Kidney capillary endothelial cell (primary cell): ENCODE measurements at regions not wholly inside any gene's neighbourhood (a gene's known extent, or its start where the extent isn't known, plus 50 kb on each side); places are given as distances from the start of the nearest gene placed in this dataset.

Source experiments
- DNase-seq: peaks from one replicate; pipeline ENCODE4 v3.0.0-alpha.2; 2018; ENCODE audit warnings: low spot score

DNA sequence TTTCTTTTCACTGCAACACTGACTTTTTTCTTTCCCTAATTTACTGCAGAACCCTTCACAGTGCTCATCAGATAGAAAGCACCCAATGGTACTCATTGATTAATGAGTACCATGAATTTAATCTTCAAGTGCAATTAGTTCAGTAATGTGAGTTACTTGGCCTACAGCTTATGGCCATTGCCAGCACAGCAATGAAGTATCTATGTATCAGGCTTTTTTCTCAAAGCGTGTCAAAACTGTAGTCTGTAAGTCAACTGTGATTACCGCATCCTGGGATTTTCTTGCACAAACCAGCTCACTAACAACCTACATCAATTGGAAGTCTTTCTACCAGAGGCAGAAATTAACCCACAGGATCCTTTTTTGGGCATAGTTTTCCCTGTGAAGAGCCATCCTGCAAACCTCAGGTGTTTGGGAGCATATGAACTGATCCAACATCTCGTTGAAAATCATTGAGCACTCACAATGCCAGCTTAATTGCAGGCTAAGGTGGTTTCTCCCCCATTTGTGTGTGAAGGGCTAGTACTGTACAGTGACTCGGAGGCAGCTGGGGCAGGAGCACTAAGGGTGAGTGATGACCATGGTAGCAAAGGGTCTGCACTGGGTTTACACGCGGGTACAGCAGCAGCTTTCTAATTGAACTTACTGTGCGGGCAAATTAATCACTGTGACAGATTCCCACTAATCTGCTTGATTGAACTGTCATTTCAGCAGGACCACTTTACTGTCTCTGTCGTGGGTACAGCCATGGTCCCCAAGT is 619.3 kb downstream of the SNAPC1 start:
- no peak for DNase-seq

GRCh38 chr14:62409169-62409568 is 636.1 kb downstream of the KCNH5 start:
- no peak for DNase-seq

GRCh38 chr14:62409626-62410300 is 635.5 kb downstream of the KCNH5 start:
- peak; percentile 12 for DNase-seq

DNA sequence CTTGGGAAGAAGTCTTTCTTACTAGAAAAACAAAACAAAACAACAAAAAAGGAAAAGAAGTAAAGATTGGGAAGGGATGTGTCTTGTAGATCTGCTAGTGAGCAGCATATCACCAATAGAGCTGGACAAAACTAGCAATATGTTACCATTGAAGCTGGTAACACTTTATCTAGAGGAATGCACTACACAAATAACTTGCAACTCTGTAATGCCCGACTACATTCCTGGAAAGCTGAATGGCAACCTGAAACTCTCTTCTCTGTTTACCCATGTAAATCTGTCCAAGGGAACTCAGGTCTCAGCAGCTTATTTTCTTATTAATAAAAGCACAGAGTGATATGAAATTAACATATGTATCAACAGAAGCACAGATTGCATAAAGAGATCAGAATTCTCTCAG is 624.4 kb downstream of the KCNH5 start:
- DNase-seq: no peak

DNA sequence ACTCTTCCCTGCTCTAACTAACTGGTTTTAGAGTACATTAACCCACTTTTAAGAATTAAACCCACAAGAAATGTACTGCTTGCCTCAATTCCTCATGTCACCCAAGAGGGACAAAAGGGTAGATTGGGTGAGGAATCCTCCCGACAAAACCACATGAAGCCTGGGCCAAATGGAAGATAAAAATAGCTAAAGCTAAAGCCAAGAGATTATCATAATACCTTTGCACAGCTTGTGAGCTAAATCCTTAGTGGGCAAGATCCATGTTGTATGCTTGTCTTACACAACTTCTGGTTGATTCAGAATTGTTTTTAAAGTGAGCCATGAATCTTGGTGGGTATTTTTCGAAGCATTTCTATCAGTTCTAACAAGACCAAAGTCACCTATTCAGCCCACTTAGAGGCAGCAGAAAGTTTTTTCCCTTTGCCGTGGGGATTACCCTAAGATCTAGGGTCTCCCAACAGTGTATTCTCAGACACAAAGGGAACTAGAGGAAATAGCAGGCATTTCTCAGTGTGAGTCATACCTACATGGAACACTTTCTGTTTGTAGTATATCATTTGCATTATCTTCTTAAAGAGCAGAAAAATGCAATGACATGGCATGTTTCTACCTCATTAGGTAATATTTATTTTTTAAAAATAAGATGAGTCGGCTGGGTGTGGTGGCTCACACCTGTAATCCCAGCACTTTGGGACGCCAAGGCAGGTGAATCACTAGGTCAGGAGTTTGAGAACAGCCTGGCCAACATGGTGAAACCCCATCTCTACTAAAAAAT is 616.6 kb downstream of the KCNH5 start:
- peak; percentile 55 for DNase-seq

GRCh38 chr14:62429683-62430082 is 615.6 kb downstream of the KCNH5 start:
- no peak for DNase-seq

- DNase-seq: no peak
These were observed 613.8 kb downstream of the KCNH5 start for GRCh38 chr14:62431496-62431895.

DNA sequence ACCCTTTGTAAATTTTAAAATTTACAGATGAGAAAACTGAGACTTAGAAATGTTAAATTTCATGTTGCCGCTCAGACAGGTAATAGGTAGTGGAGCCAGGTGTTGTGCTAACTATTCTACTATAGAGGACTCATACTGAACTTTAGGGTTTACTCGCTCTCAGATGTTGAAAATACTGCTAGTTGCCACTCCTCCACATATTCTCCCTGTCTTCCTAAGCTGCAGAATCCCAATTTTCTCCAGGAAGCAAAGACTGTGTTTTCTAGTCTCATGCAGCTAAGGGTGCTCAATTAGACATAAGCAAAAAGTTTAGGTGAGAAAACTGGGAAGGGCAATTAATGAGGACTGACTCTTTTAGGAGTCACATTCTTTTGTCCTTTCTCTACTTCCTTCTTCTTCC is 612.3 kb downstream of the KCNH5 start:
- DNase-seq: no peak

GRCh38 chr14:62436261-62436660 is 609.0 kb downstream of the KCNH5 start:
- DNase-seq: no peak

- DNase-seq: no peak
These were observed 606.0 kb downstream of the KCNH5 start for GRCh38 chr14:62439210-62439609.

- DNase-seq: no peak
These were observed 601.5 kb downstream of the KCNH5 start for GRCh38 chr14:62443796-62444195.

GRCh38 chr14:62445570-62445969 is 599.7 kb downstream of the KCNH5 start:
- no peak for DNase-seq

GRCh38 chr14:62451221-62451620 is 594.0 kb downstream of the KCNH5 start:
- no peak for DNase-seq

GRCh38 chr14:62453226-62453625 is 592.0 kb downstream of the KCNH5 start:
- no peak for DNase-seq

GRCh38 chr14:62455446-62455845 is 589.8 kb downstream of the KCNH5 start:
- no peak for DNase-seq

DNA sequence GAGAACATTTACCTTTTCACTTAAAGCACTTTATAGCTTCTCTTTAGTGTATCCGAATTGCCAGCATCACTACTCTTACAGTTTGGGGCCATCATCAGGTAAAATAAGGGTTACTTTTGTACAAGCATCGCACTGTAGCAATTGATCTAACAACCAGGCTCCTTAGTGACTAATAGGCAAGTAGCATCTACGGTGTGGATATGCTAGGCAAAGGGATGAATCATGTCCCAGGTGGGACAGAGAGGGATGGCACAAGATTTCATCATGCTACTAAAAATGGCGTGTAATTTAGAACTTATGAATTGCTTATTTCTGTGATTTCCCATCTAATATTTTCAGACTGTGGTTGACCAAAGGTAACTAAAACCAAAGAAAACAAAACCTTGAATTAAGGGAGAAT is 582.3 kb downstream of the KCNH5 start:
- DNase-seq: no peak

- DNase-seq: no peak
These were observed 576.3 kb downstream of the KCNH5 start for GRCh38 chr14:62468946-62469345.

- no peak for DNase-seq
These were observed 574.3 kb downstream of the KCNH5 start for GRCh38 chr14:62470935-62471334.

DNA sequence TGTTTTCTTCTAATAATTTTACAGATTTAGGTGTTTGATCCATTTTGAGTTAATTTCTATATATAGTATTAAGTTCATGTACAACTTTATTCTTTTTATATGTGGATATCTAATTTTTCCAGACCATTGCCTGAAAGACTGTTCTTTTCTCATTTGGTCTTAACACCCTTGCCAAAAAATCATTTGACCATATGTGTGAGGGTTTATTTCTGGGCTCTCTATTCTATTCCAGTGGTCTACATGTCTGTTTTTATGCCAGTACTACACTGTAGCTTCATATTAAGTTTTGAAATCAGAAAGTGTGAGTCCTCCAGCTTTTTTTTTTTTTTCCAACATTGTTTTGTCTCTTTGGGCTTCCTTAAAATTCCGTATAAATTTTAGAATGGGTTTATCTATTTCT is 554.1 kb downstream of the KCNH5 start:
- DNase-seq: no peak

- no peak for DNase-seq
These were observed 547.5 kb downstream of the KCNH5 start for GRCh38 chr14:62497708-62498107.

DNA sequence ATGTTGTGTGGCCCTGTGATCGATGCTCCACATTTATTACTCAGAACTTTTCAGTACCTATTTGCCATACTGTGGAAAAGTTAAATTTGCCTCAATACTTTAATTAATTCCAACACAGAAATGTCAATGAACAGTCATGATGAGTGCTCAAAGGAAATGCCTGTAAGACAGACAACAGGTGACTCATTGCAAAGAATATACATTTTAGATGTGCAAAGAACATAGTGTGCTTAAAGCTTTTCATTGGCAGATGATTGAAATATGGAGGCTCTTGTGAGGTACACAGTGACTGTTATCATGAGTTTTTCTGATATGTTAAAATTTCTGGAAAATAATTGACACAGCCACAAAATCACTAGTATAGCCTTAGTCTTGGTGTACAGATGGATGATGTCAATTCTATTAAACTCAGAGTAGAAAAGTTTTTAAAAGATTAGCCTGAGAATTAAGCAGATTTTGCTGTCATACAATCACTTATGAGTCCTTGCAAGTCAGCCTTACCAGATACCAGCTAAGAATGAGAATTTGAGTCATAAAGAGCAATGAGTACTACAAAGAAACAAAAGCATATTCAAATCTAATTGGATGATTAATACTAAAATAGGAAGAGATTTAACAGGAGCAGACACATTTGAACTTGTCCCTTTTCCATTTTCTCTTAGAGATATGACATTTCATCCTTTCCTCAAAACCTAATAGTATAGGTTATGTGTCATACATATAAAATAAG is 544.1 kb downstream of the KCNH5 start:
- no peak for DNase-seq

DNA sequence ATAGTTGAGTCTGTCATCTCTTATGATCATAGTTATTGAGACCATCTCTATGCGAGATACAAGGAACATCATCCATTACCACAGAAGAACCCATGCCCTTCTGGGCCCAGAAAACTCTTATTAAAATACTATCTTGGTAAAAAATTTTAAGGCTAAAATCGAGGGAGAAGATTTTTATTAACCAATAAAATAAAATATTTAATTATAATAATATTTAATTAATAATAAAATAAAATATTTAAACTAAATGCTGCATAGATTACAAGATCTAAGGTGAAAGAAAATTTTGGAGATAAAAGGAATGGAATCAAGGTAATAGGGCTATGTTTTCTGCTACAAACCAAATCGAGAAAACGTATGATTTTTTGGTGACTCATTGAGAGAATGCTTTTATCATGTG is 540.2 kb downstream of the KCNH5 start:
- DNase-seq: no peak
